CD14-positive monocyte (primary cell): ENCODE measurements at regions not wholly inside any gene's neighbourhood (a gene's known extent, or its start where the extent isn't known, plus 50 kb on each side); places are given as distances from the start of the nearest gene placed in this dataset.

Experiments used
- DNase-seq, 3 donors: peaks; one replicate each; pipeline ENCODE4 v3.0.0-alpha.2; 2011 to 2022
- H2AFZ ChIP-seq: 2 replicates; pipeline ENCODE4 v1.6.0; 2012; ENCODE audit warnings: mild to moderate bottlenecking, low read depth, low read length, inconsistent platforms; ENCODE audit not compliant: insufficient read depth, poor library complexity, severe bottlenecking
- H3K27ac ChIP-seq, 2 donors: 1 replicate in 1 of 2; 2 replicates in 1 of 2; pipeline ENCODE4 v1.5.1; 2012 to 2013; ENCODE audit warnings: low read length in 2 of 2, control low read depth in 1 of 2, inconsistent platforms in 1 of 2, low read depth in 1 of 2, mild to moderate bottlenecking in 1 of 2
- H3K27me3 ChIP-seq, 2 donors: one replicate each; pipeline versions ENCODE4 v1.6.0 to v1.6.1; 2011 to 2013; ENCODE audit warnings: low read length in 2 of 2; ENCODE audit not compliant: control insufficient read depth in 2 of 2, insufficient read depth in 2 of 2
- H3K36me3 ChIP-seq, 2 donors: replicated peaks in 1 of 2; 1 replicate in 1 of 2; 2 replicates in 1 of 2; pipeline versions ENCODE4 v1.5.1 to v1.6.1; 2012 to 2013; ENCODE audit warnings: low read length in 2 of 2, control low read depth in 1 of 2, inconsistent platforms in 1 of 2, mild to moderate bottlenecking in 1 of 2; ENCODE audit not compliant: insufficient read depth in 2 of 2, control insufficient read depth in 1 of 2
- H3K4me1 ChIP-seq, 2 donors: 1 replicate in 1 of 2; 2 replicates in 1 of 2; pipeline versions ENCODE4 v1.5.1 to v1.6.1; 2012 to 2013; ENCODE audit warnings: low read length in 2 of 2, control low read depth in 1 of 2, inconsistent platforms in 1 of 2, mild to moderate bottlenecking in 1 of 2, moderate library complexity in 1 of 2; ENCODE audit not compliant: insufficient read depth in 2 of 2, control insufficient read depth in 1 of 2
- H3K4me2 ChIP-seq: replicated peaks from 2 replicates; pipeline ENCODE3; 2012; ENCODE audit warnings: low read length, moderate library complexity, mild to moderate bottlenecking; ENCODE audit not compliant: poor library complexity, severe bottlenecking; ENCODE audit errors: extremely low read depth
- H3K4me3 ChIP-seq, 3 experiments: fragments of 200-600 bp in 1 of 3; sonication (generic) in 1 of 3; replicated peaks in 1 of 3; 1 replicate in 2 of 3; 2 replicates in 1 of 3; pipeline ENCODE4 v1.5.1; 2011 to 2013; ENCODE audit warnings: low read length in 3 of 3, mild to moderate bottlenecking in 3 of 3, control low read depth in 2 of 3, low read depth in 2 of 3, inconsistent platforms in 1 of 3, moderate library complexity in 1 of 3
- H3K79me2 ChIP-seq: 2 replicates; pipeline ENCODE4 v1.6.0; 2012; ENCODE audit warnings: mild to moderate bottlenecking, control low read depth, inconsistent platforms, low read length, moderate library complexity; ENCODE audit not compliant: insufficient read depth
- H3K9ac ChIP-seq: 2 replicates; pipeline ENCODE4 v1.6.0; 2017; ENCODE audit warnings: low read length, mild to moderate bottlenecking; ENCODE audit not compliant: insufficient read depth, poor library complexity, severe bottlenecking
- H3K9me3 ChIP-seq, 2 donors: replicated peaks in 1 of 2; 1 replicate in 1 of 2; 2 replicates in 1 of 2; pipeline versions ENCODE4 v1.5.1 to v1.6.1; 2012 to 2013; ENCODE audit warnings: low read length in 2 of 2, control low read depth in 1 of 2; ENCODE audit not compliant: control insufficient read depth in 1 of 2, insufficient read depth in 1 of 2
- H4K20me1 ChIP-seq: 2 replicates; pipeline ENCODE4 v1.6.0; 2012; ENCODE audit warnings: mild to moderate bottlenecking, low read length, control low read depth, moderate library complexity; ENCODE audit not compliant: insufficient read depth
- H3K27ac Mint-ChIP-seq, 7 donors: one replicate each; pipeline ENCODE4 v1.8.0; 2020; ENCODE audit warnings: mild to moderate bottlenecking in 7 of 7, mixed read lengths in 7 of 7, moderate library complexity in 6 of 7, inconsistent platforms in 2 of 7
- H3K27me3 Mint-ChIP-seq, 3 donors: one replicate each; pipeline ENCODE4 v1.8.0; 2021 to 2022; ENCODE audit warnings: low read depth in 3 of 3, mild to moderate bottlenecking in 3 of 3, mixed read lengths in 3 of 3, moderate library complexity in 3 of 3, inconsistent platforms in 1 of 3
- H3K36me3 Mint-ChIP-seq, 2 donors: one replicate each; pipeline ENCODE4 v1.8.0; 2020; ENCODE audit warnings: mixed read lengths in 2 of 2, inconsistent platforms in 1 of 2, mild to moderate bottlenecking in 1 of 2
- H3K4me1 Mint-ChIP-seq: one replicate; pipeline ENCODE4 v1.8.0; 2020; ENCODE audit warnings: mild to moderate bottlenecking, mixed read lengths
- H3K4me3 Mint-ChIP-seq, 2 donors: one replicate each; pipeline ENCODE4 v1.8.0; 2020; ENCODE audit warnings: mild to moderate bottlenecking in 2 of 2, mixed read lengths in 2 of 2, moderate library complexity in 1 of 2
- H3K9me3 Mint-ChIP-seq, 7 donors: one replicate each; pipeline ENCODE4 v1.8.0; 2020 to 2022; ENCODE audit warnings: mixed read lengths in 7 of 7, mild to moderate bottlenecking in 6 of 7, moderate library complexity in 6 of 7, inconsistent platforms in 2 of 7
- WGBS: methylation state at CpG from one replicate; pipeline ENCODE4 v1.1.5; 2013; ENCODE audit warnings: missing lambda C conversion rate; ENCODE audit not compliant: insufficient coverage; 5-methylcytosine and 5-hydroxymethylcytosine counted together
- intact Hi-C, 2 donors: fragments of 100-400 bp; cut with micrococcal nuclease; formaldehyde crosslinking; loops; one replicate each; pipeline versions ENCODE4 v1.15.0 to v1.15.1; 2023
- TF ChIP-seq, protein P1 (sequence below): fragments of 200-600 bp; IDR thresholded peaks from one replicate; pipeline ENCODE4 v1.8.0; 2022; ENCODE audit warnings: antibody characterized with exemption, mild to moderate bottlenecking

- Mint-ChIP-seq H3K36me3 (no peaks in the 10 kb centered on the region), H3K27ac (no peak overlapping the region), H3K9me3 (peaks cover 0 to 13% (median 5%) of the 10 kb centered on the region in 7 donors), H3K4me1 (no peaks in the 10 kb centered on the region), H3K4me3 (peak overlapping the region in 1 of 2 donors; percentile 2), H3K27me3 (peaks cover 39 to 50% (median 39%) of the 10 kb centered on the region in 3 donors)
- Histone ChIP-seq H3K27ac (no peak overlapping the region), H3K4me3 (no peak overlapping the region), H2AFZ (no peak overlapping the region), H3K4me1 (no peaks in the 10 kb centered on the region), H3K4me2 (no peak overlapping the region), H4K20me1 (no peaks in the 10 kb centered on the region), H3K27me3 (peaks cover 0 to 28% of the 10 kb centered on the region in 2 donors), H3K79me2 (no peaks in the 10 kb centered on the region), H3K36me3 (no peaks in the 10 kb centered on the region), H3K9ac (no peak overlapping the region), H3K9me3 (peaks cover 0 to 5% of the 10 kb centered on the region in 2 donors)
- DNase-seq: no peak
- TF ChIP-seq, protein P1, sequence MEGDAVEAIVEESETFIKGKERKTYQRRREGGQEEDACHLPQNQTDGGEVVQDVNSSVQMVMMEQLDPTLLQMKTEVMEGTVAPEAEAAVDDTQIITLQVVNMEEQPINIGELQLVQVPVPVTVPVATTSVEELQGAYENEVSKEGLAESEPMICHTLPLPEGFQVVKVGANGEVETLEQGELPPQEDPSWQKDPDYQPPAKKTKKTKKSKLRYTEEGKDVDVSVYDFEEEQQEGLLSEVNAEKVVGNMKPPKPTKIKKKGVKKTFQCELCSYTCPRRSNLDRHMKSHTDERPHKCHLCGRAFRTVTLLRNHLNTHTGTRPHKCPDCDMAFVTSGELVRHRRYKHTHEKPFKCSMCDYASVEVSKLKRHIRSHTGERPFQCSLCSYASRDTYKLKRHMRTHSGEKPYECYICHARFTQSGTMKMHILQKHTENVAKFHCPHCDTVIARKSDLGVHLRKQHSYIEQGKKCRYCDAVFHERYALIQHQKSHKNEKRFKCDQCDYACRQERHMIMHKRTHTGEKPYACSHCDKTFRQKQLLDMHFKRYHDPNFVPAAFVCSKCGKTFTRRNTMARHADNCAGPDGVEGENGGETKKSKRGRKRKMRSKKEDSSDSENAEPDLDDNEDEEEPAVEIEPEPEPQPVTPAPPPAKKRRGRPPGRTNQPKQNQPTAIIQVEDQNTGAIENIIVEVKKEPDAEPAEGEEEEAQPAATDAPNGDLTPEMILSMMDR: no peak
- intact Hi-C loops: no loop called here
- 47% methylated on average over 8 of the region's 8 CpGs for WGBS
These were observed 203.5 kb downstream of the RBFOX3 start for GRCh38 chr17:79407385-79407784.

GRCh38 chr17:79406316-79406715, 204.5 kb downstream of the RBFOX3 start:
- no peaks in the 10 kb centered on the region for H3K36me3 Mint-ChIP-seq
- no peak overlapping the region for H3K4me3 ChIP-seq
- no peak overlapping the region for H2AFZ ChIP-seq
- no peaks in the 10 kb centered on the region for H3K4me1 ChIP-seq
- H3K27me3 ChIP-seq: peaks cover 0 to 35% of the 10 kb centered on the region in 2 donors
- H3K9ac ChIP-seq: no peak overlapping the region
- peaks cover 0 to 13% (median 5%) of the 10 kb centered on the region in 7 donors for H3K9me3 Mint-ChIP-seq
- H3K27ac Mint-ChIP-seq: no peak overlapping the region
- peaks cover 2% of the 10 kb centered on the region for H3K4me1 Mint-ChIP-seq
- DNase-seq: no peak
- 53% methylated on average over 7 of the region's 16 CpGs for WGBS
- H3K79me2 ChIP-seq: no peaks in the 10 kb centered on the region
- peak overlapping the region in 1 of 2 donors; percentile 59 for H3K4me3 Mint-ChIP-seq
- H3K36me3 ChIP-seq: no peaks in the 10 kb centered on the region
- H4K20me1 ChIP-seq: no peaks in the 10 kb centered on the region
- H3K9me3 ChIP-seq: peaks cover 0 to 5% of the 10 kb centered on the region in 2 donors
- peaks cover 43 to 59% (median 47%) of the 10 kb centered on the region in 3 donors for H3K27me3 Mint-ChIP-seq
- no peak overlapping the region for H3K4me2 ChIP-seq
- intact Hi-C loops: no loop called here
- H3K27ac ChIP-seq: no peak overlapping the region
- TF ChIP-seq, protein P1: no peak
